K562 (cell line): ENCODE measurements at regions not wholly inside any gene's neighbourhood (a gene's known extent, or its start where the extent isn't known, plus 50 kb on each side); places are given as distances from the start of the nearest gene placed in this dataset.

Experiments used
- ATAC-seq: fragments of 200-7000 bp; cut with Tn5 transposase; 3 replicates; pipeline ENCODE4 v1.9.1; 2020; ENCODE audit warnings: moderate library complexity
- BruUV-seq: library from RNA; stranded (reverse); fragments of 400-500 nt; replicated peaks from 2 replicates; lab custom pipeline; 2021; lab: Mats Ljungman, UMichigan
- CTCF ChIA-PET: fragments of 300-600 bp; formaldehyde crosslinking; extraction: SDS; loops from one replicate; lab custom pipeline; 2021; ENCODE audit warnings: low intra/inter-chr PET ratio; lab: Yijun Ruan, JAX
- POLR2A ChIA-PET: fragments of 300-600, 350-650 bp; sonication (Branson Sonifier 250); formaldehyde crosslinking; extraction: SDS; loops from one replicate; lab custom pipeline; 2021; ENCODE audit warnings: antibody characterized with exemption, inconsistent platforms; lab: Yijun Ruan, JAX
- DNase-seq, 4 experiments: peaks; one replicate each; pipeline versions ENCODE4 v3.0.0 to v3.0.0-alpha.2; 2011 to 2018; ENCODE audit warnings: low spot score in 3 of 4, mixed read lengths in 3 of 4; ENCODE audit errors: extremely low read depth in 1 of 4
- FAIRE-seq: peaks from 2 replicates; lab custom pipeline; 2011; peaks lifted over from hg19 to GRCh38; lab: Jason Lieb, UNC
- H2AFZ ChIP-seq: 2 replicates; pipeline ENCODE4 v1.6.0; 2011; ENCODE audit warnings: low read depth, low read length, control low read depth, inconsistent platforms
- H3K27ac ChIP-seq: fragments of 200-600 bp; 3 replicates; pipeline ENCODE4 v1.8.0; 2011; ENCODE audit warnings: low read depth, mild to moderate bottlenecking, control low read depth, inconsistent platforms, low read length, moderate library complexity, mixed read lengths; ENCODE audit errors: extremely low read depth
- H3K27me3 ChIP-seq, 2 experiments: fragments of 300-600 bp in 1 of 2; 2 replicates in 1 of 2; 3 replicates in 1 of 2; pipeline versions ENCODE4 v1.6.0 to v1.8.0; 2011; ENCODE audit warnings: inconsistent platforms in 2 of 2, low read length in 2 of 2, mild to moderate bottlenecking in 1 of 2, mixed read lengths in 1 of 2, moderate library complexity in 1 of 2; ENCODE audit not compliant: control insufficient read depth in 2 of 2, insufficient read depth in 2 of 2
- H3K36me3 ChIP-seq: fragments of 300-600 bp; 3 replicates; pipeline ENCODE4 v1.8.0; 2011; ENCODE audit warnings: mild to moderate bottlenecking, low read length, inconsistent platforms; ENCODE audit not compliant: control insufficient read depth, insufficient read depth
- H3K4me1 ChIP-seq, 2 experiments: fragments of 200-600 bp in 1 of 2; replicated peaks in 1 of 2; 2 replicates in 1 of 2; 3 replicates in 1 of 2; pipeline versions ENCODE4 v1.5.1 to v1.8.0; 2011; ENCODE audit warnings: inconsistent platforms in 2 of 2, low read length in 2 of 2, mild to moderate bottlenecking in 1 of 2, mixed read lengths in 1 of 2, moderate library complexity in 1 of 2; ENCODE audit not compliant: control insufficient read depth in 2 of 2, insufficient read depth in 2 of 2
- H3K4me2 ChIP-seq: 2 replicates; pipeline ENCODE4 v1.6.1; 2011; ENCODE audit warnings: low read length, control low read depth, inconsistent platforms, mixed read lengths; ENCODE audit not compliant: insufficient read depth
- H3K4me3 ChIP-seq: fragments of 200-600 bp; sonication (generic), shearing (Covaris generic); 2 replicates; pipeline ENCODE4 v1.5.1; 2016; ENCODE audit warnings: control low read depth, inconsistent platforms
- H3K79me2 ChIP-seq: fragments of 200-600 bp; 3 replicates; pipeline ENCODE4 v1.8.0; 2011; ENCODE audit warnings: low read length, inconsistent platforms; ENCODE audit not compliant: control insufficient read depth, insufficient read depth
- H3K9ac ChIP-seq, 2 experiments: 2 replicates each; pipeline versions ENCODE4 v1.6.0 to v1.6.1; 2011; ENCODE audit warnings: low read depth in 2 of 2, low read length in 2 of 2, control low read depth in 1 of 2, inconsistent platforms in 1 of 2, mild to moderate bottlenecking in 1 of 2, mixed read lengths in 1 of 2; ENCODE audit not compliant: insufficient read depth in 1 of 2
- H3K9me1 ChIP-seq: one replicate; pipeline ENCODE4 v1.6.0; 2011; ENCODE audit warnings: inconsistent platforms, mild to moderate bottlenecking, low read length, moderate library complexity; ENCODE audit not compliant: control insufficient read depth, insufficient read depth
- H3K9me3 ChIP-seq: replicated peaks from 2 replicates; pipeline ENCODE4 v1.5.1; 2011; ENCODE audit warnings: low read depth, low read length, inconsistent platforms; ENCODE audit not compliant: control insufficient read depth, insufficient read depth
- H4K20me1 ChIP-seq: replicated peaks from 2 replicates; pipeline ENCODE4 v1.6.1; 2011; ENCODE audit warnings: low read length, inconsistent platforms, mixed read lengths; ENCODE audit not compliant: control insufficient read depth, insufficient read depth
- CEBPG ChIP-seq, 3 experiments: fragments of 200-800 bp in 1 of 3; sonication (Bioruptor generic) in 1 of 3; sonication (generic) in 1 of 3; formaldehyde crosslinking in 1 of 3; IDR thresholded peaks in 2 of 3; conservative IDR thresholded peaks in 1 of 3; 2 replicates each; pipeline versions ENCODE4 v1.6.1 to v1.8.0; 2016 to 2022; ENCODE audit warnings: missing compliant biosample characterization in 2 of 3, missing genetic modification characterization in 2 of 3, mild to moderate bottlenecking in 1 of 3, missing genetic modification reagents in 1 of 3
- DMBX1 ChIP-seq: fragments of 250-450 bp; sonication (Bioruptor Pico); IDR thresholded peaks from 2 replicates; pipeline ENCODE4 v1.8.0; 2022; ENCODE audit warnings: inconsistent platforms, mild to moderate bottlenecking, moderate library complexity, borderline replicate concordance
- ETS1 ChIP-seq: conservative IDR thresholded peaks from 2 replicates; pipeline ENCODE4 v1.6.1; 2011; ENCODE audit warnings: low read depth, mild to moderate bottlenecking, low read length; ENCODE audit not compliant: control insufficient read depth
- FOXK2 ChIP-seq, 2 experiments: fragments of 450-650 bp; IDR thresholded peaks in 1 of 2; conservative IDR thresholded peaks in 1 of 2; 2 replicates each; pipeline ENCODE4 v1.6.1; 2016; ENCODE audit warnings: low read depth in 2 of 2, mild to moderate bottlenecking in 1 of 2
- GATAD2B ChIP-seq: fragments of 450-650 bp; IDR thresholded peaks from 2 replicates; pipeline ENCODE4 v1.6.1; 2017; ENCODE audit warnings: mild to moderate bottlenecking, borderline replicate concordance
- HDAC6 ChIP-seq: IDR thresholded peaks from 2 replicates; pipeline ENCODE4 v1.6.1; 2012; ENCODE audit warnings: low read depth, mild to moderate bottlenecking, control low read depth, inconsistent platforms, low read length, moderate library complexity
- MXI1 ChIP-seq: IDR thresholded peaks from 2 replicates; pipeline ENCODE4 v1.6.1; 2011; ENCODE audit warnings: low read depth, mild to moderate bottlenecking, improper control_type of control experiment, low read length
- MYBL2 ChIP-seq, 2 experiments: fragments of 450-650 bp in 1 of 2; sonication (generic) in 1 of 2; formaldehyde crosslinking in 1 of 2; IDR thresholded peaks; 2 replicates each; pipeline versions ENCODE4 v1.6.1 to v1.8.1; 2017 to 2022; ENCODE audit warnings: borderline replicate concordance in 1 of 2, inconsistent platforms in 1 of 2, low read depth in 1 of 2, mild to moderate bottlenecking in 1 of 2, missing genetic modification reagents in 1 of 2, moderate library complexity in 1 of 2
- NFRKB ChIP-seq: fragments of 450-650 bp; IDR thresholded peaks from 2 replicates; pipeline ENCODE4 v1.6.1; 2016; ENCODE audit warnings: low read depth
- PURB ChIP-seq: sonication (generic); formaldehyde crosslinking; IDR thresholded peaks from 2 replicates; pipeline ENCODE4 v1.9.0; 2021; ENCODE audit warnings: low read depth, mild to moderate bottlenecking, missing genetic modification reagents
- RB1 ChIP-seq: fragments of 450-650 bp; IDR thresholded peaks from 2 replicates; pipeline ENCODE4 v1.6.1; 2017; ENCODE audit warnings: low read depth, mild to moderate bottlenecking
- THRAP3 ChIP-seq: fragments of 450-650 bp; IDR thresholded peaks from 2 replicates; pipeline ENCODE4 v1.6.1; 2016; ENCODE audit warnings: mild to moderate bottlenecking, inconsistent platforms, borderline replicate concordance
- TRIM28 ChIP-seq: fragments of 450-650 bp; IDR thresholded peaks from 2 replicates; pipeline ENCODE4 v1.6.1; 2017
- ZSCAN29 ChIP-seq: fragments of 450-650 bp; IDR thresholded peaks from 2 replicates; pipeline ENCODE4 v1.6.1; 2017
- WGBS: fragments of 100-300 bp; shearing (Covaris generic); methylation state at CpG from one replicate; pipeline ENCODE4 v1.1.6; 2016; ENCODE audit warnings: low coverage, mixed read lengths; ENCODE audit not compliant: insufficient coverage; ENCODE audit errors: missing lambda C conversion rate; 5-methylcytosine and 5-hydroxymethylcytosine counted together
- in situ Hi-C: fragments of 300-500 bp; cut with MboI; formaldehyde crosslinking; loops from 4 replicates; pipeline ENCODE4 v1.15.0; 2018; ENCODE audit warnings: inconsistent platforms, mixed read lengths
- intact Hi-C: fragments of 100-400 bp; cut with micrococcal nuclease; formaldehyde crosslinking; loops from 2 replicates; pipeline ENCODE4 v1.14.2; 2022
- TF ChIP-seq, protein P1 (sequence below): fragments of 250-450 bp; sonication (Bioruptor Pico); IDR thresholded peaks from 2 replicates; pipeline ENCODE4 v1.4.0; 2020; ENCODE audit warnings: mild to moderate bottlenecking

DNA sequence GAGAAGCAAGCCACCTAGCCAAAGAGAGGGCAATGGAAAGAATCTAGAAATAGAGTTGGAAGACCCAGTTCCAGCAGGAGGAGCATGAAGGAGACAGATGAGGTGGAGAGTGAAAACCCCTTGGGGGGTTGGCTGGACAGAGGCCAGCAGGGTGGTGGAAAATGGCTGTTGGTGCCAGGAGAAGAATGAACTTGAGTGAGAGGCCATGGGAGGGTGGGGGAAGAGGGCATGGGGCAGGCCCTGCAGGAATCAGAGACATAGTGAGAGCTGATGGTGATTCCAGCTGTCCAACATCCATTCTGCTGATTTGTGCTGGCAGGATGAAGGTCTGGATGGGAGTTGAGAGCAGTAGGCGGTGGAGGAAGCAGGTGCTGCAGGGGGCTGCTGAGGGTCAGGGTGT is 108.0 kb upstream of the TNP1 start:
- POLR2A ChIA-PET: no interaction called here
- H4K20me1 ChIP-seq: no peaks in the 10 kb centered on the region
- peaks cover 0 to 4% of the 10 kb centered on the region in 2 experiments; a peak in 2 of 5 replicates for H3K27me3 ChIP-seq
- CTCF ChIA-PET: no interaction called here
- H3K9ac ChIP-seq: no peak overlapping the region
- H3K4me2 ChIP-seq: no peak overlapping the region
- H3K4me1 ChIP-seq: no peaks in the 10 kb centered on the region
- FAIRE-seq: no peak
- no peaks in the 10 kb centered on the region for H3K36me3 ChIP-seq
- H3K9me3 ChIP-seq: no peaks in the 10 kb centered on the region
- 40% methylated on average over 1 of the region's 1 CpG for WGBS
- intact Hi-C loops: no loop called here
- no peak for DNase-seq
- no peak overlapping the region for H2AFZ ChIP-seq
- H3K9me1 ChIP-seq: no peaks in the 10 kb centered on the region
- H3K79me2 ChIP-seq: no peaks in the 10 kb centered on the region
- in situ Hi-C loops: no loop called here
- no peak overlapping the region for H3K27ac ChIP-seq
- H3K4me3 ChIP-seq: no peak overlapping the region
- TF ChIP-seq PURB (CRISPR knock-in tag) (no peak), HDAC6 (no peak), GATAD2B (no peak), ZSCAN29 (no peak), NFRKB (no peak), ETS1 (no peak), CEBPG (CRISPR knock-in tag; IDR thresholded peaks at IDR 0.05) (no peak), CEBPG (tag; conservative IDR thresholded peaks at IDR 0.05 in 1 of 2, IDR thresholded peaks at IDR 0.05 in 1 of 2) (no peak), THRAP3 (no peak), MYBL2 (IDR thresholded peaks at IDR 0.05; ENCODE audit: low read depth) (no peak), MYBL2 (CRISPR knock-in tag; IDR thresholded peaks at IDR 0.05; ENCODE audit: borderline replicate concordance) (no peak), RB1 (no peak), MXI1 (no peak), DMBX1 (no peak), TRIM28 (no peak), FOXK2 (conservative IDR thresholded peaks at IDR 0.05 in 1 of 2, IDR thresholded peaks at IDR 0.05 in 1 of 2; ENCODE audit: low read depth in 2 of 2) (no peak)
- TF ChIP-seq, protein P1, sequence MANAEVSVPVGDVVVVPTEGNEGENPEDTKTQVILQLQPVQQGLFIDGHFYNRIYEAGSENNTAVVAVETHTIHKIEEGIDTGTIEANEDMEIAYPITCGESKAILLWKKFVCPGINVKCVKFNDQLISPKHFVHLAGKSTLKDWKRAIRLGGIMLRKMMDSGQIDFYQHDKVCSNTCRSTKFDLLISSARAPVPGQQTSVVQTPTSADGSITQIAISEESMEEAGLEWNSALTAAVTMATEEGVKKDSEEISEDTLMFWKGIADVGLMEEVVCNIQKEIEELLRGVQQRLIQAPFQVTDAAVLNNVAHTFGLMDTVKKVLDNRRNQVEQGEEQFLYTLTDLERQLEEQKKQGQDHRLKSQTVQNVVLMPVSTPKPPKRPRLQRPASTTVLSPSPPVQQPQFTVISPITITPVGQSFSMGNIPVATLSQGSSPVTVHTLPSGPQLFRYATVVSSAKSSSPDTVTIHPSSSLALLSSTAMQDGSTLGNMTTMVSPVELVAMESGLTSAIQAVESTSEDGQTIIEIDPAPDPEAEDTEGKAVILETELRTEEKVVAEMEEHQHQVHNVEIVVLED: no peak
- TF ChIP-seq, all 486 proteins: peak for 0
- no TSS peak for BruUV-seq
- ATAC-seq: no peak
